ENCODE measurements at regions not wholly inside any gene's neighbourhood (a gene's known extent, or its start where the extent isn't known, plus 50 kb on each side); places are given as distances from the start of the nearest gene placed in this dataset.

- in situ Hi-C loops (cut with MboI; ENCODE audit: low pct_unique_long_range_greater_than_20kb in 2 of 9, low sequenced_read_pairs in 9 of 9, unreplicated experiment in 9 of 9): no loop called here
- Histone ChIP-seq H3K27ac (no peak overlapping the region), H3K4me1 (replicated peaks in 1 of 2) (no peaks in the 10 kb centered on the region), H3K4me3 (no peak overlapping the region)
- ATAC-seq (replicated peaks in 6 of 8): no peak
Observed at GRCh38 chr7:46450886-46451285, 529.8 kb upstream of the IGFBP3 start.

GRCh38 chr7:46450425-46450824, 529.4 kb upstream of the IGFBP3 start:
- ATAC-seq (replicated peaks in 6 of 8): no peak
- in situ Hi-C loops (cut with MboI; ENCODE audit: low pct_unique_long_range_greater_than_20kb in 2 of 9, low sequenced_read_pairs in 9 of 9, unreplicated experiment in 9 of 9): no loop called here
- H3K4me1 ChIP-seq (replicated peaks in 1 of 2): no peaks in the 10 kb centered on the region
- no peak overlapping the region for H3K4me3 ChIP-seq
- WGBS, 10 experiments: 67 to 100% (median 100%) methylated on average over 1 to 2 of the region's 2 CpGs; no CpG with 5 or more reads in 1 of the 10 experiments
- H3K27ac ChIP-seq: no peak overlapping the region

GRCh38 chr7:46449743-46450142, 528.7 kb upstream of the IGFBP3 start:
- WGBS, 10 experiments: 13 to 100% (median 60%) methylated on average over 1 to 2 of the region's 2 CpGs; no CpG with 5 or more reads in 4 of the 10 experiments
- Histone ChIP-seq H3K4me1 (replicated peaks in 1 of 2) (no peaks in the 10 kb centered on the region), H3K27ac (no peak overlapping the region), H3K4me3 (no peak overlapping the region)
- in situ Hi-C loops (cut with MboI; ENCODE audit: low pct_unique_long_range_greater_than_20kb in 2 of 9, low sequenced_read_pairs in 9 of 9, unreplicated experiment in 9 of 9): no loop called here
- ATAC-seq (replicated peaks in 6 of 8): peak in 2 of 8 experiments; percentile 39 to 43

GRCh38 chr7:46448478-46448877, 527.4 kb upstream of the IGFBP3 start:
- Histone ChIP-seq H3K27ac (no peak overlapping the region), H3K4me3 (no peak overlapping the region), H3K4me1 (replicated peaks in 1 of 2) (no peaks in the 10 kb centered on the region)
- 83 to 100% (median 100%) methylated on average over 2 to 4 of the region's 5 CpGs; no CpG with 5 or more reads in 4 of the 10 experiments for WGBS, 10 experiments
- in situ Hi-C loops (cut with MboI; ENCODE audit: low pct_unique_long_range_greater_than_20kb in 2 of 9, low sequenced_read_pairs in 9 of 9, unreplicated experiment in 9 of 9): no loop called here
- no peak for ATAC-seq (replicated peaks in 6 of 8)

GRCh38 chr7:46446151-46446550, 525.1 kb upstream of the IGFBP3 start:
- no peak for ATAC-seq (replicated peaks in 6 of 8)
- in situ Hi-C loops (cut with MboI; ENCODE audit: low pct_unique_long_range_greater_than_20kb in 2 of 9, low sequenced_read_pairs in 9 of 9, unreplicated experiment in 9 of 9): no loop called here
- H3K4me3 ChIP-seq: no peak overlapping the region
- no peak overlapping the region for H3K27ac ChIP-seq
- 100% methylated on average over 1 of the region's 1 CpG; no CpG with 5 or more reads in 8 of the 10 experiments for WGBS, 10 experiments
- H3K4me1 ChIP-seq (replicated peaks in 1 of 2): no peaks in the 10 kb centered on the region

GRCh38 chr7:46444256-46444655, 523.2 kb upstream of the IGFBP3 start:
- WGBS, 10 experiments: 0 to 92% (median 80%) methylated on average over 1 to 3 of the region's 3 CpGs; no CpG with 5 or more reads in 1 of the 10 experiments

GRCh38 chr7:46440186-46440585, 519.1 kb upstream of the IGFBP3 start:
- in situ Hi-C loops (cut with MboI; ENCODE audit: low pct_unique_long_range_greater_than_20kb in 2 of 9, low sequenced_read_pairs in 9 of 9, unreplicated experiment in 9 of 9): no loop called here

More at GRCh38 chr7:46444256-46444655, 523.2 kb upstream of the IGFBP3 start:
- in situ Hi-C loops (cut with MboI; ENCODE audit: low pct_unique_long_range_greater_than_20kb in 2 of 9, low sequenced_read_pairs in 9 of 9, unreplicated experiment in 9 of 9): no loop called here
- Histone ChIP-seq H3K4me3 (no peak overlapping the region), H3K27ac (no peak overlapping the region), H3K4me1 (replicated peaks in 1 of 2) (no peaks in the 10 kb centered on the region)
- no peak for ATAC-seq (replicated peaks in 6 of 8)

GRCh38 chr7:46432708-46433107, 511.6 kb upstream of the IGFBP3 start:
- Histone ChIP-seq H3K4me1 (replicated peaks in 1 of 2) (no peaks in the 10 kb centered on the region), H3K4me3 (no peak overlapping the region), H3K27ac (no peak overlapping the region)
- ATAC-seq (replicated peaks in 6 of 8): no peak
- WGBS, 10 experiments: 14 to 100% (median 81%) methylated on average over 1 to 4 of the region's 4 CpGs; no CpG with 5 or more reads in 2 of the 10 experiments
- in situ Hi-C loops (cut with MboI; ENCODE audit: low pct_unique_long_range_greater_than_20kb in 2 of 9, low sequenced_read_pairs in 9 of 9, unreplicated experiment in 9 of 9): no loop called here

More at GRCh38 chr7:46440186-46440585, 519.1 kb upstream of the IGFBP3 start:
- no peak for ATAC-seq (replicated peaks in 6 of 8)
- no peaks in the 10 kb centered on the region for H3K4me1 ChIP-seq (replicated peaks in 1 of 2)
- 30 to 94% (median 70%) methylated on average over 1 to 5 of the region's 6 CpGs; no CpG with 5 or more reads in 2 of the 10 experiments for WGBS, 10 experiments
- H3K4me3 ChIP-seq: no peak overlapping the region
- H3K27ac ChIP-seq: no peak overlapping the region

- H3K4me3 ChIP-seq: no peak overlapping the region
- ATAC-seq (replicated peaks in 6 of 8): peak in 5 of 8 experiments; percentile 17 to 74 (median 69)
- H3K4me1 ChIP-seq (replicated peaks in 1 of 2): no peaks in the 10 kb centered on the region
- in situ Hi-C loops (cut with MboI; ENCODE audit: low pct_unique_long_range_greater_than_20kb in 2 of 9, low sequenced_read_pairs in 9 of 9, unreplicated experiment in 9 of 9): no loop called here
- H3K27ac ChIP-seq: no peak overlapping the region
Observed at GRCh38 chr7:46428295-46428694, 507.2 kb upstream of the IGFBP3 start.

- in situ Hi-C loops (cut with MboI; ENCODE audit: low pct_unique_long_range_greater_than_20kb in 2 of 9, low sequenced_read_pairs in 9 of 9, unreplicated experiment in 9 of 9): no loop called here
- WGBS, 10 experiments: 100% methylated on average over 1 of the region's 1 CpG; no CpG with 5 or more reads in 3 of the 10 experiments
- H3K4me1 ChIP-seq (replicated peaks in 1 of 2): no peaks in the 10 kb centered on the region
- no peak overlapping the region for H3K27ac ChIP-seq
- no peak for ATAC-seq (replicated peaks in 6 of 8)
- H3K4me3 ChIP-seq: no peak overlapping the region
Observed at GRCh38 chr7:46424934-46425333, 503.9 kb upstream of the IGFBP3 start.

GRCh38 chr7:46421441-46422230, 500.6 kb upstream of the IGFBP3 start:
- no peaks in the 10 kb centered on the region for H3K4me1 ChIP-seq (replicated peaks in 1 of 2)
- no peak overlapping the region for H3K4me3 ChIP-seq
- H3K27ac ChIP-seq: no peak overlapping the region
- in situ Hi-C loops (cut with MboI; ENCODE audit: low pct_unique_long_range_greater_than_20kb in 2 of 9, low sequenced_read_pairs in 9 of 9, unreplicated experiment in 9 of 9): no loop called here
- WGBS, 10 experiments: 17 to 91% (median 52%) methylated on average over 2 of the region's 2 CpGs; no CpG with 5 or more reads in 3 of the 10 experiments
- no peak for ATAC-seq (replicated peaks in 6 of 8)

- in situ Hi-C loops (cut with MboI; ENCODE audit: low pct_unique_long_range_greater_than_20kb in 2 of 9, low sequenced_read_pairs in 9 of 9, unreplicated experiment in 9 of 9): no loop called here
- H3K4me3 ChIP-seq: no peak overlapping the region
- no peak overlapping the region for H3K27ac ChIP-seq
- no peaks in the 10 kb centered on the region for H3K4me1 ChIP-seq (replicated peaks in 1 of 2)
- 13 to 83% (median 45%) methylated on average over 1 to 2 of the region's 2 CpGs; no CpG with 5 or more reads in 3 of the 10 experiments for WGBS, 10 experiments
- ATAC-seq (replicated peaks in 6 of 8): no peak
Observed at GRCh38 chr7:46414946-46415345, 493.9 kb upstream of the IGFBP3 start.

GRCh38 chr7:46411236-46411635, 490.2 kb upstream of the IGFBP3 start:
- ATAC-seq (replicated peaks in 6 of 8): no peak
- no peak overlapping the region for H3K4me3 ChIP-seq
- in situ Hi-C loops (cut with MboI; ENCODE audit: low pct_unique_long_range_greater_than_20kb in 2 of 9, low sequenced_read_pairs in 9 of 9, unreplicated experiment in 9 of 9): no loop called here
- H3K27ac ChIP-seq: no peak overlapping the region
- H3K4me1 ChIP-seq (replicated peaks in 1 of 2): no peaks in the 10 kb centered on the region

GRCh38 chr7:46407125-46407524, 486.1 kb upstream of the IGFBP3 start:
- ATAC-seq (replicated peaks in 6 of 8): no peak
- Histone ChIP-seq H3K4me3 (no peak overlapping the region), H3K4me1 (replicated peaks in 1 of 2) (no peaks in the 10 kb centered on the region), H3K27ac (no peak overlapping the region)
- WGBS, 10 experiments: 43 to 100% (median 69%) methylated on average over 1 of the region's 1 CpG; no CpG with 5 or more reads in 4 of the 10 experiments
- in situ Hi-C loops (cut with MboI; ENCODE audit: low pct_unique_long_range_greater_than_20kb in 2 of 9, low sequenced_read_pairs in 9 of 9, unreplicated experiment in 9 of 9): no loop called here
